Sigmoid colon (tissue), 6 donors: ENCODE measurements at regions not wholly inside any gene's neighbourhood (a gene's known extent, or its start where the extent isn't known, plus 50 kb on each side); places are given as distances from the start of the nearest gene placed in this dataset.

Source experiments
- DNase-seq: peaks from one replicate; pipeline ENCODE4 v3.0.0-alpha.2; 2019
- H3K27ac ChIP-seq, 4 donors: fragments of 200-600 bp; sonication (generic); one replicate each; pipeline ENCODE4 v1.5.1; 2016 to 2019; ENCODE audit warnings: mild to moderate bottlenecking in 1 of 4
- H3K27me3 ChIP-seq, 3 donors: fragments of 200-600 bp; sonication (generic); one replicate each; pipeline ENCODE4 v1.5.1; 2019; ENCODE audit warnings: mild to moderate bottlenecking in 1 of 3
- H3K36me3 ChIP-seq, 4 donors: fragments of 200-600 bp; sonication (generic); one replicate each; pipeline ENCODE4 v1.5.1; 2016 to 2019
- H3K4me1 ChIP-seq, 4 donors: fragments of 200-600 bp; sonication (generic); one replicate each; pipeline ENCODE4 v1.5.1; 2017 to 2019
- H3K4me3 ChIP-seq, 4 donors: fragments of 200-600 bp; sonication (generic); one replicate each; pipeline ENCODE4 v1.5.1; 2017 to 2019; ENCODE audit warnings: mild to moderate bottlenecking in 2 of 4, moderate library complexity in 1 of 4
- H3K9me3 ChIP-seq, 4 donors: fragments of 200-600 bp in 3 of 4; sonication (generic) in 3 of 4; one replicate each; pipeline versions ENCODE4 v1.5.1 to v1.6.1; 2013 to 2019
- EP300 ChIP-seq, 4 donors: sonication (generic); formaldehyde crosslinking; IDR thresholded peaks; one replicate each; pipeline ENCODE4 v1.6.1; 2017; ENCODE audit warnings: antibody characterized with exemption in 4 of 4
- POLR2A ChIP-seq, 2 donors: fragments of 450-650 bp; IDR thresholded peaks; one replicate each; pipeline ENCODE4 v1.6.1; 2016; ENCODE audit warnings: antibody characterized with exemption in 2 of 2, mild to moderate bottlenecking in 2 of 2, moderate library complexity in 2 of 2
- POLR2AphosphoS5 ChIP-seq, 4 donors: sonication (generic); formaldehyde crosslinking; IDR thresholded peaks; one replicate each; pipeline ENCODE4 v1.6.1; 2017; ENCODE audit warnings: antibody characterized with exemption in 4 of 4
- WGBS, 2 donors: extraction: QIAGEN DNeasy Blood & Tissue Kit; methylation state at CpG; one replicate each; pipeline ENCODE4 v1.1.7; 2013; 5-methylcytosine and 5-hydroxymethylcytosine counted together
- intact Hi-C: fragments of 100-400 bp; cut with DNase I; formaldehyde crosslinking; loops from one replicate; pipeline ENCODE4 v1.15.1; 2023
- TF ChIP-seq, protein P1 (sequence below), 4 experiments: fragments of 450-650 bp in 3 of 4; fragments of 200-600 bp in 1 of 4; IDR thresholded peaks; one replicate each; pipeline ENCODE4 v1.5.1; 2016 to 2019; ENCODE audit warnings: antibody characterized with exemption in 4 of 4, mild to moderate bottlenecking in 3 of 4, moderate library complexity in 2 of 4
- donor health status: healthy with polysubstance abuse.
- donor health status: healthy.

GRCh38 chr6:79864421-79864820, 82.9 kb downstream of the ELOVL4 start:
- H3K27me3 ChIP-seq: no peaks in the 10 kb centered on the region
- no peaks in the 10 kb centered on the region for H3K9me3 ChIP-seq
- intact Hi-C loops: no loop called here
- H3K4me1 ChIP-seq: peaks cover 0 to 7% (median under 1%) of the 10 kb centered on the region in 4 donors
- H3K4me3 ChIP-seq: no peak overlapping the region
- no peak for DNase-seq
- TF ChIP-seq POLR2AphosphoS5 (IDR thresholded peaks at IDR 0.05) (no peak), EP300 (IDR thresholded peaks at IDR 0.05) (no peak)
- TF ChIP-seq, protein P1, sequence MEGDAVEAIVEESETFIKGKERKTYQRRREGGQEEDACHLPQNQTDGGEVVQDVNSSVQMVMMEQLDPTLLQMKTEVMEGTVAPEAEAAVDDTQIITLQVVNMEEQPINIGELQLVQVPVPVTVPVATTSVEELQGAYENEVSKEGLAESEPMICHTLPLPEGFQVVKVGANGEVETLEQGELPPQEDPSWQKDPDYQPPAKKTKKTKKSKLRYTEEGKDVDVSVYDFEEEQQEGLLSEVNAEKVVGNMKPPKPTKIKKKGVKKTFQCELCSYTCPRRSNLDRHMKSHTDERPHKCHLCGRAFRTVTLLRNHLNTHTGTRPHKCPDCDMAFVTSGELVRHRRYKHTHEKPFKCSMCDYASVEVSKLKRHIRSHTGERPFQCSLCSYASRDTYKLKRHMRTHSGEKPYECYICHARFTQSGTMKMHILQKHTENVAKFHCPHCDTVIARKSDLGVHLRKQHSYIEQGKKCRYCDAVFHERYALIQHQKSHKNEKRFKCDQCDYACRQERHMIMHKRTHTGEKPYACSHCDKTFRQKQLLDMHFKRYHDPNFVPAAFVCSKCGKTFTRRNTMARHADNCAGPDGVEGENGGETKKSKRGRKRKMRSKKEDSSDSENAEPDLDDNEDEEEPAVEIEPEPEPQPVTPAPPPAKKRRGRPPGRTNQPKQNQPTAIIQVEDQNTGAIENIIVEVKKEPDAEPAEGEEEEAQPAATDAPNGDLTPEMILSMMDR (IDR thresholded peaks at IDR 0.05): no peak
- WGBS, 2 donors: 79 to 85% methylated on average over 3 of the region's 3 CpGs
- no peaks in the 10 kb centered on the region for H3K36me3 ChIP-seq
- H3K27ac ChIP-seq: no peak overlapping the region

DNA sequence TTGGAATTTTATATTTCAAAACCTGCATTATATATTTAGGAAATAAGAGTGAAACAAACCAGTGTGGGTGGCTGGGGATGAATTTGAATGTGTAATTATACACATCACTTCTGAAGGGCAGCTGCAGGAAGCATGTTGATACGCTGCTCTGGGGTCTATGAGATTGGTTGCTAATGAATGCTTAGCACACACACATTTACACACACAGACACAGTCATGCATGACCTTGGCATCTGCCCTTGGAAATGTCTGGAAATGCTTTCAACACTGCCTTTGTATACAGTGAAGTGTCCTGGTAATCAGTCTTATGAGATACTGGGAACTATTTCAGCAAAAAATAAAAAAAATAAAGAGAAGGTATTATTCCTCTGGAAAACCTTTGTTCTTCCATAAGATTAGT, 83.4 kb downstream of the ELOVL4 start:
- Histone ChIP-seq H3K36me3 (no peaks in the 10 kb centered on the region), H3K4me1 (peaks cover 0 to 7% (median 0%) of the 10 kb centered on the region in 4 donors), H3K9me3 (no peaks in the 10 kb centered on the region), H3K4me3 (no peak overlapping the region), H3K27ac (no peak overlapping the region), H3K27me3 (no peaks in the 10 kb centered on the region)
- no peak for DNase-seq
- TF ChIP-seq POLR2A (IDR thresholded peaks at IDR 0.05): no peak
- no peak for TF ChIP-seq POLR2AphosphoS5 (IDR thresholded peaks at IDR 0.05)
- TF ChIP-seq EP300 (IDR thresholded peaks at IDR 0.05): no peak
- TF ChIP-seq, protein P1 (IDR thresholded peaks at IDR 0.05): no peak
- intact Hi-C loops: no loop called here
- WGBS, 2 donors: 74% methylated on average over 1 of the region's 1 CpG

GRCh38 chr6:79863566-79863965, 83.8 kb downstream of the ELOVL4 start:
- H3K27ac ChIP-seq: no peak overlapping the region
- peaks cover 0 to 7% (median 0%) of the 10 kb centered on the region in 4 donors for H3K4me1 ChIP-seq
- no peaks in the 10 kb centered on the region for H3K36me3 ChIP-seq
- H3K4me3 ChIP-seq: no peak overlapping the region
- H3K27me3 ChIP-seq: no peaks in the 10 kb centered on the region
- intact Hi-C loops: no loop called here
- 86 to 88% methylated on average over 1 of the region's 1 CpG for WGBS, 2 donors
- no peaks in the 10 kb centered on the region for H3K9me3 ChIP-seq
- no peak for TF ChIP-seq POLR2A (IDR thresholded peaks at IDR 0.05)
- TF ChIP-seq, protein P1 (IDR thresholded peaks at IDR 0.05): no peak
- no peak for DNase-seq

- H3K4me3 ChIP-seq: no peak overlapping the region
- H3K4me1 ChIP-seq: no peaks in the 10 kb centered on the region
- no peak for DNase-seq
- no peaks in the 10 kb centered on the region for H3K9me3 ChIP-seq
- TF ChIP-seq POLR2A (IDR thresholded peaks at IDR 0.05) (no peak), POLR2AphosphoS5 (IDR thresholded peaks at IDR 0.05) (no peak), EP300 (IDR thresholded peaks at IDR 0.05) (no peak)
- TF ChIP-seq, protein P1 (IDR thresholded peaks at IDR 0.05): no peak
- H3K27me3 ChIP-seq: no peaks in the 10 kb centered on the region
- intact Hi-C loops: no loop called here
- H3K27ac ChIP-seq: no peak overlapping the region
- H3K36me3 ChIP-seq: no peaks in the 10 kb centered on the region
- 69 to 82% methylated on average over 1 of the region's 1 CpG for WGBS, 2 donors
These were observed 84.6 kb downstream of the ELOVL4 start for GRCh38 chr6:79862711-79863110.

GRCh38 chr6:79862126-79862525, 85.2 kb downstream of the ELOVL4 start:
- no peaks in the 10 kb centered on the region for H3K27me3 ChIP-seq
- no peaks in the 10 kb centered on the region for H3K36me3 ChIP-seq
- 78 to 86% methylated on average over 3 of the region's 3 CpGs for WGBS, 2 donors
- intact Hi-C loops: no loop called here
- no peak for DNase-seq
- H3K4me1 ChIP-seq: no peaks in the 10 kb centered on the region
- no peaks in the 10 kb centered on the region for H3K9me3 ChIP-seq
- H3K4me3 ChIP-seq: no peak overlapping the region
- no peak for TF ChIP-seq EP300 (IDR thresholded peaks at IDR 0.05)
- TF ChIP-seq, protein P1 (IDR thresholded peaks at IDR 0.05): no peak
- TF ChIP-seq POLR2A (IDR thresholded peaks at IDR 0.05): no peak
- no peak for TF ChIP-seq POLR2AphosphoS5 (IDR thresholded peaks at IDR 0.05)
- H3K27ac ChIP-seq: no peak overlapping the region
